ENCODE measurements at regions not wholly inside any gene's neighbourhood (a gene's known extent, or its start where the extent isn't known, plus 50 kb on each side); places are given as distances from the start of the nearest gene placed in this dataset.

DNA sequence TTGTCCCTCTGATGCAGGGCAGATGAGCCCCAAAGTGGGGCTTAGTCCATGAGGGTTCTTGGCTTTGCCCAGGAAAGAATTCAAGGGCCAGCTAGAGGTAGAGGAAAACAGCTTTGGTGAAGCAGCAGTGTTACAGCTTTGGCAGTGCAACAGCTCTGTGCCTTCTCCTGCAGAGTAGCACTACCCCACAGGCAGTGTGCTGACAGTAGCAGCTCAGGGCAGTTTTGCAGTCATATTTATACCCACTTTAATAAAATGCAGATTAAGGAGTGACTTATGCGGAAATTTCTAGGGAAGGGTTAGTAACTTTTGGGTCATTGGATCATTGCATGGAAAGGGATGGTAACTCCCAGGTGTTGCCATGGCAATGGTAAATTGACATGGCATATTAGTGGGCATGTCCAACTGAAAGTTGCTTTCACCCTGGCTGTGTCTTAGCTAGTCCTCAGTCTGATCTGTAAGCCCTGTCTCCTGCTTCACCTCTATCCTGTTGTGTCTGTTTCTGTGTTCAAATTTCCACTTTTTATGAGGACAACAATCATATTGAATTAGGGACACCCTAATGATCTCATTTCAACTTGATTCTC, 241.3 kb upstream of the C2CD4B start:
- Histone ChIP-seq H3K4me1 (no peaks in the 10 kb centered on the region), H3K4me3 (no peak overlapping the region), H3K36me3 (no peaks in the 10 kb centered on the region), H3K27me3 (no peaks in the 10 kb centered on the region), H3K27ac (no peak overlapping the region), H3K9me3 (no peaks in the 10 kb centered on the region)
- intact Hi-C loops (cut with DNase I): no loop called here
- no peak for ATAC-seq
- DNase-seq: no peak
- 100% methylated on average over 1 of the region's 1 CpG for WGBS (ENCODE audit: insufficient coverage, low coverage, low lambda C conversion rate, missing lambda C conversion rate)
- TF ChIP-seq, protein P1, sequence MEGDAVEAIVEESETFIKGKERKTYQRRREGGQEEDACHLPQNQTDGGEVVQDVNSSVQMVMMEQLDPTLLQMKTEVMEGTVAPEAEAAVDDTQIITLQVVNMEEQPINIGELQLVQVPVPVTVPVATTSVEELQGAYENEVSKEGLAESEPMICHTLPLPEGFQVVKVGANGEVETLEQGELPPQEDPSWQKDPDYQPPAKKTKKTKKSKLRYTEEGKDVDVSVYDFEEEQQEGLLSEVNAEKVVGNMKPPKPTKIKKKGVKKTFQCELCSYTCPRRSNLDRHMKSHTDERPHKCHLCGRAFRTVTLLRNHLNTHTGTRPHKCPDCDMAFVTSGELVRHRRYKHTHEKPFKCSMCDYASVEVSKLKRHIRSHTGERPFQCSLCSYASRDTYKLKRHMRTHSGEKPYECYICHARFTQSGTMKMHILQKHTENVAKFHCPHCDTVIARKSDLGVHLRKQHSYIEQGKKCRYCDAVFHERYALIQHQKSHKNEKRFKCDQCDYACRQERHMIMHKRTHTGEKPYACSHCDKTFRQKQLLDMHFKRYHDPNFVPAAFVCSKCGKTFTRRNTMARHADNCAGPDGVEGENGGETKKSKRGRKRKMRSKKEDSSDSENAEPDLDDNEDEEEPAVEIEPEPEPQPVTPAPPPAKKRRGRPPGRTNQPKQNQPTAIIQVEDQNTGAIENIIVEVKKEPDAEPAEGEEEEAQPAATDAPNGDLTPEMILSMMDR (IDR thresholded peaks at IDR 0.05): no peak
- TF ChIP-seq POLR2A (IDR thresholded peaks at IDR 0.05): no peak

- 86% methylated on average over 4 of the region's 4 CpGs for WGBS (ENCODE audit: insufficient coverage, low coverage, low lambda C conversion rate, missing lambda C conversion rate)
- Histone ChIP-seq H3K27ac (no peak overlapping the region), H3K27me3 (no peaks in the 10 kb centered on the region), H3K4me3 (no peak overlapping the region), H3K36me3 (no peaks in the 10 kb centered on the region), H3K4me1 (no peaks in the 10 kb centered on the region), H3K9me3 (no peaks in the 10 kb centered on the region)
- TF ChIP-seq, protein P1 (IDR thresholded peaks at IDR 0.05): no peak
- no peak for TF ChIP-seq POLR2A (IDR thresholded peaks at IDR 0.05)
- intact Hi-C loops (cut with DNase I): no loop called here
- no peak for DNase-seq
- ATAC-seq: no peak
Measured at GRCh38 chr15:62407216-62407615, 242.1 kb upstream of the C2CD4B start.

GRCh38 chr15:62407962-62408361, 242.9 kb upstream of the C2CD4B start:
- no peak overlapping the region for H3K4me3 ChIP-seq
- ATAC-seq (no peak), DNase-seq (no peak)
- no peaks in the 10 kb centered on the region for H3K4me1 ChIP-seq
- intact Hi-C loops (cut with DNase I): no loop called here
- H3K27me3 ChIP-seq: no peaks in the 10 kb centered on the region
- H3K36me3 ChIP-seq: no peaks in the 10 kb centered on the region
- no peaks in the 10 kb centered on the region for H3K9me3 ChIP-seq
- WGBS (ENCODE audit: insufficient coverage, low coverage, low lambda C conversion rate, missing lambda C conversion rate): 80% methylated on average over 4 of the region's 4 CpGs
- no peak overlapping the region for H3K27ac ChIP-seq
- TF ChIP-seq, protein P1 (IDR thresholded peaks at IDR 0.05): no peak
- no peak for TF ChIP-seq POLR2A (IDR thresholded peaks at IDR 0.05)

GRCh38 chr15:62409466-62409865, 244.4 kb upstream of the C2CD4B start:
- H3K4me1 ChIP-seq: no peaks in the 10 kb centered on the region
- H3K36me3 ChIP-seq: no peaks in the 10 kb centered on the region
- H3K4me3 ChIP-seq: no peak overlapping the region
- H3K9me3 ChIP-seq: no peaks in the 10 kb centered on the region
- H3K27me3 ChIP-seq: no peaks in the 10 kb centered on the region
- no peak overlapping the region for H3K27ac ChIP-seq
- no peak for TF ChIP-seq POLR2A (IDR thresholded peaks at IDR 0.05)
- TF ChIP-seq, protein P1 (IDR thresholded peaks at IDR 0.05): no peak
- ATAC-seq (no peak), DNase-seq (no peak)
- intact Hi-C loops (cut with DNase I): no loop called here

DNA sequence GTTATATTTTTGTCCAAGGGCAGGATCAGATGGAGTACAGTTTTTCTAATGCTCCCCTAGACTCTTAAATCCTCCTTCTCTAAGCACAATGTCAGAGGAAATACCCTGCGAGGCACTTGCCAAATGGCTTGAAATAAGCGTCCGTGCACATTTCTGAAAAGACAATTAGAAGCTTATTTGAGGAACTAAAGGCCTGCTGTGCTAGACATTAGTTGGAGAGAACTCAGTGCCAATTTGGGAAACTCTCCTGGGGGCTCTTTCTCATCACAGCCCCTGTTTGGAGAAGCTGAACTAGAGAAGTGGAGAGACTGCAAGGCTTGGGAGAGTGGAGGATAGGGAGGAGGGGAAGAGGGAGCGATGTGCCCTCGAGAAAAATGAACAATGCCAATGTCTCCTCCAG, 247.6 kb upstream of the C2CD4B start:
- no peak for DNase-seq

More for the DNA sequence above, 247.6 kb upstream of the C2CD4B start:
- TF ChIP-seq POLR2A (IDR thresholded peaks at IDR 0.05): no peak
- TF ChIP-seq, protein P1 (IDR thresholded peaks at IDR 0.05): no peak
- H3K27me3 ChIP-seq: no peaks in the 10 kb centered on the region
- WGBS (ENCODE audit: insufficient coverage, low coverage, low lambda C conversion rate, missing lambda C conversion rate): 76% methylated on average over 5 of the region's 5 CpGs
- ATAC-seq: no peak
- H3K9me3 ChIP-seq: no peaks in the 10 kb centered on the region
- H3K4me3 ChIP-seq: no peak overlapping the region
- H3K4me1 ChIP-seq: no peaks in the 10 kb centered on the region
- H3K27ac ChIP-seq: no peak overlapping the region
- intact Hi-C loops (cut with DNase I): no loop called here
- H3K36me3 ChIP-seq: no peaks in the 10 kb centered on the region
